Heart right ventricle (tissue), 16 donors: ENCODE measurements at regions not wholly inside any gene's neighbourhood (a gene's known extent, or its start where the extent isn't known, plus 50 kb on each side); places are given as distances from the start of the nearest gene placed in this dataset.

Experiments used
- ATAC-seq, 8 donors: fragments of 200-7000 bp; cut with Tn5 transposase; one replicate each; pipeline ENCODE4 v1.9.1; 2020; ENCODE audit warnings: mild to moderate bottlenecking in 8 of 8, moderate library complexity in 8 of 8, moderate number of reproducible peaks in 1 of 8
- DNase-seq, 2 donors: peaks; one replicate each; pipeline ENCODE4 v3.0.0-alpha.2; 2020
- H3K27ac ChIP-seq, 10 donors: fragments of 200-600 bp; sonication (generic) in 2 of 10; one replicate each; pipeline versions ENCODE4 v1.5.0 to v1.8.0; 2020 to 2022; ENCODE audit warnings: mild to moderate bottlenecking in 3 of 10
- H3K27me3 ChIP-seq, 7 donors: fragments of 200-600 bp; one replicate each; pipeline ENCODE4 v1.8.0; 2021 to 2022; ENCODE audit warnings: mild to moderate bottlenecking in 2 of 7
- H3K36me3 ChIP-seq, 9 donors: fragments of 200-600 bp; sonication (generic) in 1 of 9; one replicate each; pipeline versions ENCODE4 v1.5.0 to v1.8.0; 2020 to 2022; ENCODE audit warnings: mild to moderate bottlenecking in 2 of 9
- H3K4me1 ChIP-seq, 9 donors: fragments of 200-600 bp; sonication (generic) in 1 of 9; one replicate each; pipeline versions ENCODE4 v1.5.0 to v1.8.0; 2020 to 2022; ENCODE audit warnings: mild to moderate bottlenecking in 4 of 9
- H3K4me3 ChIP-seq, 10 donors: fragments of 200-600 bp; sonication (generic) in 2 of 10; one replicate each; pipeline versions ENCODE4 v1.5.0 to v1.8.0; 2020 to 2022; ENCODE audit warnings: mild to moderate bottlenecking in 7 of 10, moderate library complexity in 2 of 10
- H3K9me3 ChIP-seq, 11 donors: fragments of 200-600 bp in 10 of 11; sonication (generic) in 2 of 11; one replicate each; pipeline versions ENCODE4 v1.5.0 to v1.8.0; 2013 to 2022; ENCODE audit warnings: mild to moderate bottlenecking in 2 of 11, control low read depth in 1 of 11, moderate library complexity in 1 of 11
- CTCF ChIP-seq, 9 donors: fragments of 200-600 bp; sonication (generic) in 2 of 9; IDR thresholded peaks; one replicate each; pipeline versions ENCODE4 v1.5.0 to v1.8.0; 2021 to 2022; ENCODE audit warnings: antibody characterized with exemption in 9 of 9, mild to moderate bottlenecking in 5 of 9, moderate library complexity in 1 of 9
- WGBS, 2 donors: extraction: QIAGEN DNeasy Blood & Tissue Kit; methylation state at CpG; one replicate each; pipeline ENCODE4 v1.1.7; 2013; ENCODE audit warnings: inconsistent platforms in 1 of 2; 5-methylcytosine and 5-hydroxymethylcytosine counted together
- intact Hi-C, 10 donors: fragments of 100-400 bp; cut with DNase I; formaldehyde crosslinking; loops; one replicate each; pipeline versions ENCODE4 v1.11.1 to v1.14.2; 2022
- donor health status: Arrhythmogenic right ventricular cardiomyopathy.
- donor health status: ischemic (EF 13 %, LVEDD 7.1; RV severe dilation, severe dysfunction).
- donor health status: healthy with polysubstance abuse.
- donor health status: DM: no; HTN: yes; CAD: no.
- donor health status: DM: no; HTN: no; CAD: no.
- donor health status: ischemic (EF 25% LVEDD 6.9; RV normal size, moderate dysfunction).
- donor health status: ischemic (EF 25% LVEDD 5.7; RV mildly dilated, moderate dysfunction).
- donor health status: healthy.
- donor health status: DM: yes; HTN: yes; CAD: no.
- donor health status: Ischemic cardiomyopathy.
- donor health status: ischemic (EF 35%, LVEDD 5.7; RV mildly dilated, moderate dysfunction).
- donor health status: nonischemic (EF 11% LVEDD 7.7; RV severe dilation, severe dysfunction).
- donor health status: DM: yes; HTN: yes; CAD: no.
- donor health status: PGD.
- donor health status: ischemic (EF 29% LVEDD 5.4; RV normal size, mild dysfunction).
- donor health status: nonischemic (EF 23%, LVEDD 6.1; RV moderate dilation, normal function).

DNA sequence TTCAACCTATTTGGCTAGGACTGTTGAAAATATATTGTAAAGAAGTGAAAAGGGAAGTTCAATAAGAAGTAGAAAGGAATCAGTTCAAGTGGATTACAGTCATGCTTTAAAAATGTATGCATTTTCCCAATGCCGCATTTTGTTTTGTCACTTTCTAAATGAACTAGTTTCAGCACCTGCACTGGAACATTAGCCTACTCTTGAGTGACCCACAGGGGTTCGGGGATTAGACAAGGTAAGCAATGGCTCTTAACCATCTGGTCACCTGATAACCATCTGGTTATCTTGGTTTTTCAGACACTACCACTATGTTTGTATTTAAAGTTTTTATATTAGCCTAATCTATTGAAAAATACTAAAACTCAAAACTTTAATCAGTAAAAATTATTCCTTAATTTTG is 97.6 kb downstream of the CD164 start:
- no peaks in the 10 kb centered on the region for H3K36me3 ChIP-seq
- 85 to 97% methylated on average over 2 of the region's 2 CpGs for WGBS, 2 donors
- H3K4me1 ChIP-seq, result no peaks in the 10 kb centered on the region
- DNase-seq (no peak), ATAC-seq (no peak)
- no peak overlapping the region for H3K27ac ChIP-seq
- no peak for TF ChIP-seq CTCF (IDR thresholded peaks at IDR 0.05)
- intact Hi-C loops, result no loop called here
- no peak overlapping the region for H3K4me3 ChIP-seq
- H3K27me3 ChIP-seq, result no peaks in the 10 kb centered on the region
- H3K9me3 ChIP-seq, result no peaks in the 10 kb centered on the region

- H3K4me1 ChIP-seq, result no peaks in the 10 kb centered on the region
- intact Hi-C loops, result no loop called here
- 89 to 93% methylated on average over 2 of the region's 2 CpGs for WGBS, 2 donors
- no peak for ATAC-seq
- no peak for TF ChIP-seq CTCF (IDR thresholded peaks at IDR 0.05)
- no peak for DNase-seq
- H3K4me3 ChIP-seq, result no peak overlapping the region
- H3K27me3 ChIP-seq, result no peaks in the 10 kb centered on the region
- no peaks in the 10 kb centered on the region for H3K9me3 ChIP-seq
- no peak overlapping the region for H3K27ac ChIP-seq
- no peaks in the 10 kb centered on the region for H3K36me3 ChIP-seq
These were observed 99.5 kb downstream of the CD164 start for GRCh38 chr6:109282756-109283155.

- no peak for TF ChIP-seq CTCF (IDR thresholded peaks at IDR 0.05)
- intact Hi-C loops, result no loop called here
- WGBS, 2 donors, result 98% methylated on average over 1 of the region's 1 CpG
- no peak for ATAC-seq
- Histone ChIP-seq H3K9me3 (no peaks in the 10 kb centered on the region), H3K36me3 (no peaks in the 10 kb centered on the region), H3K27ac (no peak overlapping the region), H3K27me3 (no peaks in the 10 kb centered on the region), H3K4me3 (no peak overlapping the region), H3K4me1 (no peaks in the 10 kb centered on the region)
- no peak for DNase-seq
These were observed 102.6 kb downstream of the CD164 start for GRCh38 chr6:109279628-109280027.

- H3K36me3 ChIP-seq, result no peaks in the 10 kb centered on the region
- no peaks in the 10 kb centered on the region for H3K4me1 ChIP-seq
- H3K9me3 ChIP-seq, result peaks cover 0 to 14% (median 0%) of the 10 kb centered on the region in 11 donors
- no peak overlapping the region for H3K4me3 ChIP-seq
- TF ChIP-seq CTCF (IDR thresholded peaks at IDR 0.05), result no peak
- H3K27ac ChIP-seq, result no peak overlapping the region
- 46 to 95% methylated on average over 2 of the region's 2 CpGs for WGBS, 2 donors
- DNase-seq (no peak), ATAC-seq (no peak)
- no peaks in the 10 kb centered on the region for H3K27me3 ChIP-seq
- intact Hi-C loops, result loop anchor here in 1 of 10 donors (2.0 kb wide), 1 partner anchor 17 kb away; no protein-coding TSS in a partner anchor
These were observed 110.6 kb downstream of the CD164 start for GRCh38 chr6:109271622-109272021.
